HG02759 (cell line): ENCODE measurements at regions not wholly inside any gene's neighbourhood (a gene's known extent, or its start where the extent isn't known, plus 50 kb on each side); places are given as distances from the start of the nearest gene placed in this dataset.

ENCODE experiments used
- ATAC-seq: cut with Tn5 transposase; IDR thresholded peaks from one replicate; pipeline ENCODE4 v1.9.1; 2021; ENCODE audit warnings: mild to moderate bottlenecking, moderate library complexity; ENCODE audit not compliant: unreplicated experiment

DNA sequence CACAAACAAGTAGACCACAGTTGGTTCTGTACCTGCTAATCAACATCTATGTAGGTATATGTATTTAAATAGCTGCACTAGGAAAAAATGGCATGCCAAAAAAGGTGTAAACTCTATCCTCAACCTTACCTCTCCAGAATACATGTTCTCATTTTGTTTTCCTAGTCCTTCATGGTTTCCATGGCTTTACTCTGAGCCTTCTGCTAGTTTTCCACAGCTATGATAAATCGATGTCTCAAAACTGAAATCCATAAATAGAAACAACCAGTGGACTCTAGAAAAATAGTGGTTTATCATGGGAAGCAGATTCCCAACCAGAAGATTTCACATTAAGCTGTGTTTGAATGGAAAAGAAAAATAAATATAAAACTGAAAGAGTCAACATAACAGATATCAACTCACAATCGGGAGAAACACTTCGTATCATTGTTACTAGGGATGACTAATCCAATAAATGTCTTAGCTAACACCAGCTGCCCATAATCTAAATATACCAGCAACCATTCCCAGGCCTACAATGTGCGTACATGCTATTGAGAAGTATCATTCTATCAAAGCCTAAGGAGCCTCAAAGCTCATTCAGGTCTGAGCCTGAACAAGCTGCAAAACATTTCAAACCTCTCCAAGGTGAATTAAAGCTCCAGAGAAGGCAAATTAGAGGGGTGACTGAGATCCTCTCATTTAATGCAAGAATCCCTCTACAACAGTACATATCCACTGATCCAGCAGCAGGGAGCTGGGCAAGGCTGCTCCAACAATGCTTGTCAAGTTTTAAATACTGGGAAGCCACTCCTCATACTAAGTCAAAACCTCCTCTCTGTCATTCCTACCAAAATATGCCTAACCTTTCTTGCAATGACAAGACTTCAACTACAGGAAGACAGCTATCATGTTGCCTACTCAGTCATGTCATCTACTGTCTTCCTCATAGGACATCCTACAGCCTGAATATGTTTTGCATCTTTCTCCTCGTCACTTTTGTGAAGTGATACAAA is 90.2 kb downstream of the KCTD12 start:
- ATAC-seq = no peak

GRCh38 chr13:76792731-76793347 is 93.4 kb downstream of the KCTD12 start:
- ATAC-seq = no peak

GRCh38 chr13:76790980-76791819 is 95.0 kb downstream of the KCTD12 start:
- no peak for ATAC-seq

DNA sequence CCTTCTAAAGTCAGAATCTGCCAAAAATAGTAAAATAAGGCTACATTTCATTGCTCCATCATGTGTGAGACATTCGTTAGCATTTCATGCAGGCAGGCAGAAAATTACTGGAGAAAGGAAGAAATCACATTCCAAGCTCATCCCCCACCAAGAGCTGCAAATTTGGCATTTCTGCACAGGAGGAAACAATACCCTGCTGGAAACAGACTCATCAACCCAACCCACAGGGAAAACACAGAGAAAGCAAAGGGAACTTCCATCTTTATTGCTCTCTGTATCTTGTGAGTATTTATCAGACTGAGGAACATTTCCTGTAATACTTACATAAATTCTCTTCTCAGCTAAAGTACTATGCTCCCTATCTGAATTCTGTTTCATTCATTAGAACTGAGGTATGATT is 95.7 kb downstream of the KCTD12 start:
- ATAC-seq = no peak

DNA sequence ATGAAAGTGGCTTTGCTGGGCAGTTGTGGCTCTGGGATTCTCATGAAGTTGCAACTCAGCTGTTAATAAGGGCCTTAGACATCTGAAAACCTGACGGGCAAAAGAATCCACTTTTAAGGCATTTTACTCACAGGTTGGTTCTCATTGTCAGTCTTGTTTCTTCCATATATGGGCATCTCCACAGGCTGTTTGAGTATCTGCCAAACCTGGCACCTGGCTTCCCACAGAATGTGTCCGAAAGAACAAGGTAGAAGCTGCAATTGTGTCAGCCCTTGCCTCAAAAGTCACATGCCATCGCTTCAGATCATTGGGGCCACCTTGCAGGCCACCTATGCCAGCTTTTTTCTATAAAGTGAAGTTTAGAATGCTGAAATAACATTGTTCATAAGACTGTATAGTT is 102.4 kb downstream of the KCTD12 start:
- ATAC-seq = no peak

- no peak for ATAC-seq
These were observed 107.4 kb downstream of the KCTD12 start for GRCh38 chr13:76778853-76779252.

GRCh38 chr13:76777096-76777495 is 109.1 kb downstream of the KCTD12 start:
- no peak for ATAC-seq

- ATAC-seq = no peak
These were observed 111.0 kb downstream of the KCTD12 start for GRCh38 chr13:76775088-76775740.

DNA sequence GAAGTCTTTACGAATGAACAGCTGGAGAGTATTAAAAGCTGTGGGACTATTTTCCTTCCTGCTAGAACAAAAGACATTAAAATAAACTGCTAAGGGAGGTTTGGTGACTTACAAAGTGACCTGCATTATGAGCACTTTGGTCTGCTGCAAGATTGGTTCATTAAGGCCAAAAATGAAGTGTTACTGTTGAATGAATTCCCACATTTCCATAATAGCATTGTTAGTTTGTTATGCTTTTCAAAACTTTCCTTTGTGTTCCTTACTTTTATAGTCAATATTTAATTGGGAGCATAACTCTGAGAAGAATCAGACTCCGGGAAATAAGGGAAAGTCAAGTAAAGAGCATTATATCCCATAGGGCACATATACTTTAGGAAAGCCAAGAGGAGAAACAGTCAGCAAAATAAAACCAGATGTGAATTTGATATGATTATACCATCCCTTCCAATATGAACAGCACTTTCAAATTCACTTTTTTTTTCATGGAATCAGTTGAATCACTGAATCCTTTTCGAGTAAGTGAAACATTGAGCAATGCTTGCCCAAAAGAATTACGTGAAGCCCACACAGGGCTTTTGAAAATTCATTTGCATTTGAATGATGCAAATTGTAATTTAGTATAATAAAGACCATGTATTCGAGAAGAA is 112.6 kb downstream of the KCTD12 start:
- no peak for ATAC-seq

DNA sequence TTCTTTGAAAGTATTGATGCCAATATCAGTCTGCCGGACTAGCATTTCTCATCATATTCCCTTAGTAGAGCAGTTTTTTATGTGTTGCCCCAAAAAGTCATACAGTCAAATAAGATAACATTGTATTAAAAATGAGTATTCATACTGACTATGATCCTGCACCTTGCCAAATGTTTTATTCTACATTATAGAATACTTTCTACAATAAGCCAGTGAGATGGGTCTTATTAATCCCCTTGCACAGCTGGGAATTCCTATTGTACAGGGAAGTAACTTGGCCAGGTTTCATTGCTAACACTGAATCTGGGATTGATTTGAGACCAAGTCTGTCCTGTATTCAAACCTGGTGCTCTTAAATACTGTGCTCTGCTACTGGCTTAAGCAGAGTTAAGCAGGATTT is 114.0 kb downstream of the KCTD12 start:
- no peak for ATAC-seq

DNA sequence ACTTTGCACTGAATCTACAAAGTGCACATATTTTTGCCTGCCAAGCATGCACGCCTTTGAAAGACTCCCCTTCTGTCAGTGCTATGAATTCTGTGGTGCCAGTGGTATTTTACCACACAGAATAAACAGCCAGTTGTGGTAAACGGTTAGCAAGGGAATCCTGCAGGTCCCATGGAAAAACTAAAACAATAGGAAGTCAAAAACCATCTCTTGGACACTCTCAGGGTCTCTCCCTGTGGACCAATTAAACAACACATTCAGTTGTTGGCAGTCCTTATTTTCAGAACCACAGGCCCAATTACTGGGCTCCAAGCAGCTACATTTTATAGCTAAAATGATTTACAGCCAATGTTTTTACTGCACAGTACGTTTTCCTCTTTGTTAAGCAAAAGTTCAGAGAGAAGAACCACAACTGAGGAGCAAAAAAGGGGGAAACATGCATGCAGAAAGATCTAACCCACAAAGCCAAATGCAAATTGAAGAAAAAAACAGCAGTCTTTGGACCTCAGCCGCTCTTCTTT is 116.9 kb downstream of the KCTD12 start:
- no peak for ATAC-seq

DNA sequence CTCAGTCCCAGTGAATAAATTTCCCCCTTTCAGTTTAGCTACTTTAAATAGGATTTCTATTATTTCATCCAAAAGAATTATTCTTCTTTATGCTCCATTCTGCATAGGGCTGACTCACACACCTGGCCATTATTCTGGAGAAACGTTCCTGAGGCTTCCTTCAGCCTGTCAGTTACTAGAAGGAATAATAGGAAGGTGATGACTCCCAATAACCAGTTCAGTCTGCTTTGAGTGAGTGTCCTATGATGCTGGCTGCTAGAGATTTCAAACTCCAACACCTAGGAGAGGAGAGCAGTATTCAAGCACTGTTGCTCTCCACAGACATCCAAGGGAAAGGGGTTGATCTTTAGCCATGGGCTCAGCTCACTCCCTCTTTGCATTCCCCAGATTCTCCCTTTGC is 117.8 kb downstream of the KCTD12 start:
- ATAC-seq = no peak

- ATAC-seq = no peak
These were observed 121.3 kb downstream of the KCTD12 start for GRCh38 chr13:76764916-76765315.

GRCh38 chr13:76764429-76764828 is 121.8 kb downstream of the KCTD12 start:
- ATAC-seq = no peak

- ATAC-seq = no peak
These were observed 123.5 kb downstream of the KCTD12 start for GRCh38 chr13:76762721-76763120.

DNA sequence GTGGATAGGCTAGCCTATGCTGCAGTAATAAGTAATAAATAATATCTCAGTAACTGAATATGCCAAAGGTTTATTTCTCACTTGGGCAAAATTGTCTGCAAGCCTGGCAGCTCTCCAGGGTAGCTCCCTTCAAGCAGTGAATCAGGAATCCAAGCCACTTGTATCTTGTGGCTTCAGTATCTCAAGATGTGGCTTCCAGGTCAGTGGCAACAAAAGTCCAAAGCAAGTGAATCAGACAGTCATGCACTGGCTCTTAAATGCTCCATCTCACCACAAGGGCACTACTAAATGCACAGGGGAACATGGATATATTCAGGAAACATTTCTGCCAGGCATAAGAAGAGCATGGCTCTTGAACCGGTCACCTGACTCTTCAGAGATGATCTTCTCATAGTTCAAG is 126.3 kb downstream of the KCTD12 start:
- ATAC-seq = no peak

DNA sequence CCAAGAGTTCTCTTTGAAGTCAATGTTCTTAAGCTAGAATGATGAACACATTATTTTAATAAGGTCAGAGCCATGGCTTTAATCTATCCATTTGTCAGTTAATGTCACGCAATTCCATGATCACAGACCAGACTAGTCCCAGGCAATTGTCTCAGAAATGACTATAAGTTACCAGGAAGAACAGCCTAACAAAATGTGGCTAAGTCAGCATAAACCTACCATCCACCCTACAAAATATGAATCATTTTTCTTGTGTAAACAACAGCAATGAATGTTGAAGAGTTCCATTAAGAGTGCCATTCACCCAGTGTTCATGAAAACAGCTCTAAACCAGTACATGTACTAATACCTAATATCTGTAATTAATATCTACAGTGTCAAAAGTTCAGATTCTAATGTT is 127.5 kb downstream of the KCTD12 start:
- ATAC-seq = no peak

GRCh38 chr13:76758257-76758656 is 127.9 kb downstream of the KCTD12 start:
- ATAC-seq = no peak

DNA sequence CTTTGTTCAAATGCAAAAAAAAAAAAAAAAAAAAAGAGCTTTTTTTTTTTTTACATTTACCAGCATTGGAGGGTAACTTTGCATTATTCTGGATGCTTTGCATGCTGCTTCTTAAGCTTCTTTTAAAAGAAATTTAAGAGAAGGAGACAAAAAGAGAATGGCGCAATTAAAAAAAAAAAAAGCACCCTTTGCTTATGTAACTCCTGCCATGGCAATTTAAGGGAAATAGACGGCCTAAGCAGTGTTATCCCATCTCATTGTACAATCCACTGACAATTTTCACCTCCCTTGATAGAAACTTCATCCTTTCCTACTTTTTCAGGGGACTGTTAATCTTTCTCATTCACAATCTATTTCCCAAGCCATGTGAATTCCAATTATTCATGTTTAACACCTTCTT is 129.8 kb downstream of the KCTD12 start:
- no peak for ATAC-seq

GRCh38 chr13:76754414-76754813 is 131.8 kb downstream of the KCTD12 start:
- ATAC-seq = no peak
